Prostate gland (tissue), 2 donors: ENCODE measurements at regions not wholly inside any gene's neighbourhood (a gene's known extent, or its start where the extent isn't known, plus 50 kb on each side); places are given as distances from the start of the nearest gene placed in this dataset.

Experiments
- CTCF ChIP-seq, 4 experiments: fragments of 200-600 bp in 2 of 4; fragments of 450-650 bp in 2 of 4; sonication (generic) in 2 of 4; IDR thresholded peaks; 1 replicate in 3 of 4; 2 replicates in 1 of 4; pipeline ENCODE4 v1.5.1; 2016 to 2019; ENCODE audit warnings: antibody characterized with exemption in 4 of 4, mild to moderate bottlenecking in 2 of 4, moderate library complexity in 2 of 4
- POLR2A ChIP-seq: fragments of 450-650 bp; IDR thresholded peaks from one replicate; pipeline ENCODE4 v1.6.1; 2016; ENCODE audit warnings: antibody characterized with exemption, mild to moderate bottlenecking

DNA sequence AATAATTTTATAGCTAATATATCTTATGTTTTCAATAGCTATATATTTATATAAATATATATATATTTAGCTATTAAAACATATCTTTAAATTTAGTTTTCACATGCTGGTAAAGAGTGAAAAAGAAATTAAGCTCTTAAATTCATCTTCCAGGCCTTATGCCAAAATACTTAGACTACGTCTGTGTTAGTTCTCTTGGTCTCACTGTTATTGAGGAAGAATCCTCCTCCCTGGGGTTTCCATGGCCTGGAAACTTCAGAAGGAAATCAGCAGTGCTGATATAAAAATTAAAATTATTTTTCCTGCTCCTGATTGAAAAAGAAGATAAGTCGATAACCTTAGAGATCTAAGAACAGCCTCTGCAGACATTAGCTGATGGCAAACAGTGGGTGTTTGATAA is 225.1 kb upstream of the LMCD1 start:
- TF ChIP-seq POLR2A (no peak), CTCF (IDR thresholded peaks at IDR 0.05) (no peak)
